RWPE2 (cell line): ENCODE measurements at regions not wholly inside any gene's neighbourhood (a gene's known extent, or its start where the extent isn't known, plus 50 kb on each side); places are given as distances from the start of the nearest gene placed in this dataset.

ENCODE experiments used
- ATAC-seq: fragments of 200-7000 bp; cut with Tn5 transposase; 3 replicates; pipeline ENCODE4 v1.9.1; 2021; ENCODE audit warnings: low read depth
- DNase-seq: peaks from one replicate; pipeline ENCODE4 v3.0.0-alpha.2; 2020; ENCODE audit warnings: low spot score
- H3K27ac ChIP-seq: fragments of 450-650 bp; 2 replicates; pipeline ENCODE4 v1.5.1; 2017; ENCODE audit warnings: mild to moderate bottlenecking; ENCODE audit not compliant: poor library complexity, severe bottlenecking
- H3K27me3 ChIP-seq: fragments of 250-450 bp; sonication (Bioruptor Pico); 2 replicates; pipeline ENCODE4 v1.5.1; 2021; ENCODE audit warnings: mild to moderate bottlenecking, moderate library complexity; ENCODE audit not compliant: insufficient read depth, poor library complexity, severe bottlenecking
- H3K36me3 ChIP-seq: fragments of 250-450 bp; sonication (Bioruptor Pico); 2 replicates; pipeline ENCODE4 v1.5.1; 2020; ENCODE audit warnings: low read depth, mild to moderate bottlenecking, moderate library complexity
- H3K4me1 ChIP-seq: fragments of 250-450 bp; sonication (Bioruptor Pico); 2 replicates; pipeline ENCODE4 v1.5.1; 2021; ENCODE audit warnings: mild to moderate bottlenecking, moderate library complexity; ENCODE audit not compliant: insufficient read depth, poor library complexity, severe bottlenecking
- H3K4me3 ChIP-seq: fragments of 250-450 bp; sonication (Bioruptor Pico); 2 replicates; pipeline ENCODE4 v1.5.1; 2021; ENCODE audit warnings: mild to moderate bottlenecking, moderate library complexity; ENCODE audit not compliant: severe bottlenecking
- H3K9me3 ChIP-seq: fragments of 250-450 bp; sonication (Bioruptor Pico); 2 replicates; pipeline ENCODE4 v1.5.1; 2021; ENCODE audit warnings: mild to moderate bottlenecking, moderate library complexity; ENCODE audit not compliant: severe bottlenecking
- TF ChIP-seq, protein P1 (sequence below): fragments of 450-650 bp; IDR thresholded peaks from one replicate; pipeline ENCODE4 v1.5.1; 2017; ENCODE audit warnings: mild to moderate bottlenecking, moderate library complexity; ENCODE audit not compliant: poor library complexity, severe bottlenecking

- Histone ChIP-seq H3K4me1 (no peaks in the 10 kb centered on the region), H3K9me3 (no peaks in the 10 kb centered on the region), H3K27me3 (no peaks in the 10 kb centered on the region), H3K4me3 (no peak overlapping the region), H3K27ac (no peak overlapping the region), H3K36me3 (no peaks in the 10 kb centered on the region)
- DNase-seq (no peak), ATAC-seq (no peak)
- TF ChIP-seq, protein P1, sequence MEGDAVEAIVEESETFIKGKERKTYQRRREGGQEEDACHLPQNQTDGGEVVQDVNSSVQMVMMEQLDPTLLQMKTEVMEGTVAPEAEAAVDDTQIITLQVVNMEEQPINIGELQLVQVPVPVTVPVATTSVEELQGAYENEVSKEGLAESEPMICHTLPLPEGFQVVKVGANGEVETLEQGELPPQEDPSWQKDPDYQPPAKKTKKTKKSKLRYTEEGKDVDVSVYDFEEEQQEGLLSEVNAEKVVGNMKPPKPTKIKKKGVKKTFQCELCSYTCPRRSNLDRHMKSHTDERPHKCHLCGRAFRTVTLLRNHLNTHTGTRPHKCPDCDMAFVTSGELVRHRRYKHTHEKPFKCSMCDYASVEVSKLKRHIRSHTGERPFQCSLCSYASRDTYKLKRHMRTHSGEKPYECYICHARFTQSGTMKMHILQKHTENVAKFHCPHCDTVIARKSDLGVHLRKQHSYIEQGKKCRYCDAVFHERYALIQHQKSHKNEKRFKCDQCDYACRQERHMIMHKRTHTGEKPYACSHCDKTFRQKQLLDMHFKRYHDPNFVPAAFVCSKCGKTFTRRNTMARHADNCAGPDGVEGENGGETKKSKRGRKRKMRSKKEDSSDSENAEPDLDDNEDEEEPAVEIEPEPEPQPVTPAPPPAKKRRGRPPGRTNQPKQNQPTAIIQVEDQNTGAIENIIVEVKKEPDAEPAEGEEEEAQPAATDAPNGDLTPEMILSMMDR = no peak
These were observed 101.4 kb upstream of the MTNR1B start for GRCh38 chr11:92867913-92868619.

DNA sequence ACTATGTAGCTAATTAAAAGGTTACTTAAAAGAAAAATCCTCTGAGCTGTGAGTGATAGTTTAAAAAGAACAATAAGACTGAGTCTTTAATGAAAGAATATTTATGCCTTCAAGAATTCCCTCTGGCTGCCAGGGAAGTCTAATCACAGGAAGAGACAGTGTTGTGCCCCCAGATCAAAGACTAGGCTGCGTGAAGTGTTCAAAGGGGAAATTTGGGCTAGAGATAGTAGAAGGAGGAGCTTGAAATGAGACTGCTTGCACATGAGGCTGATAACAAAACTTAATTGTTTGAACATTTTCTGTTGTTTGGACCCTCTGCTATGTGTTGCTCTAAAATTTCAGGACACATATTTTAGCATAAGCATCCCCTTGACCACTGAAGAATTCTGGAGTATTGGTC, 99.7 kb upstream of the MTNR1B start:
- DNase-seq = no peak
- no peak for ATAC-seq
- Histone ChIP-seq H3K27ac (no peak overlapping the region), H3K27me3 (no peaks in the 10 kb centered on the region), H3K9me3 (no peaks in the 10 kb centered on the region), H3K4me1 (no peaks in the 10 kb centered on the region), H3K36me3 (no peaks in the 10 kb centered on the region), H3K4me3 (no peak overlapping the region)
- TF ChIP-seq, protein P1 = no peak

DNA sequence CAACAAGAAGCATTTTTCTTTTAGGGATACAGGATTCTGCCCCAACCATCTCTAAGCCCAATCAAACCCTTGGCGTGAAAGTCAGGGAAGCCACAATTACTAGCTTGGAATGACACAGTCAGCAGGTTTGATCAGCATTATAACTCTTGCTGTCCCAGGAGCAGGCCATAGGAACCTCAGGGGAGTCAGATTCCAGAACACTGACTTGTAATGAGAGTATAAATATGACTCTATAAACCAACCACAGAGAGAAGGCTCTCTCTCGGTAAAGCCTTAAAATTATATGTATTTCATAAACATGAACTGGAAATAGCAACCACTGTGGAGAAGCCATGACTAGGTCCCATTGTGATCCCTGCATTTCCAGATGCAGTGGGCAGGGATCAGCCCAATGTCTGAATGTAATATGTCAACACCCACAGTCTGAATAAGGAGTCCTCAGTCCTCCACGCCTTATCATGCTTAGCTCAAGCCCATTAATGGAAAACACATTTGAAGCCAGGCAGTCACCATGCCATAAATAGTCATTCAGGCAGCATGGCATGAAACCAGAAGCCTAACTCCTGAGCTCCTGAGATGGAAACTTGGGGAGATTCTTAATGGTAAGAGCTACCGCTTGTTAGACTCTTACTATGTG, 99.1 kb upstream of the MTNR1B start:
- DNase-seq = no peak
- Histone ChIP-seq H3K4me1 (no peaks in the 10 kb centered on the region), H3K27ac (no peak overlapping the region)

DNA sequence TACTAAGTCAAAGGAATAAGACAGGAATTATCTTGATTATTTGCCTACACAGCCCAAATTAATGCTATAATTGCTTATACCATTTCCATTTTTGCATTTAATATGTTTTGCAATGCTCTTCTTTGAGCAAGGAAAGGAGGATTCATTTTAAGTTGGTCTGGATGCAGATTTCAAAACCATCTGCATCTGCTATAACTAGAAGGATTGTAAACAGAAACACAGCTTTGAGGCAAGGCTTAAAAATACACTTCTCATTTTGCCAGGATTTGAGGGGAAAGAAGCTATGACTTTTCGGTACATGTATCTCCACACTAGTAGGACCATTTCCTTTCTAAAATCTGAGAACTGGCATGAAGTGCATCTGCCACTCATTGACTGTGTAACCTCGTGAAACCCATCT, 95.9 kb upstream of the MTNR1B start:
- TF ChIP-seq, protein P1 = no peak
- DNase-seq (no peak), ATAC-seq (no peak)
- H3K27me3 ChIP-seq = no peaks in the 10 kb centered on the region
- no peaks in the 10 kb centered on the region for H3K4me1 ChIP-seq
- H3K4me3 ChIP-seq = no peak overlapping the region
- H3K27ac ChIP-seq = no peak overlapping the region
- no peaks in the 10 kb centered on the region for H3K9me3 ChIP-seq
- no peaks in the 10 kb centered on the region for H3K36me3 ChIP-seq

More for the DNA sequence above, 99.1 kb upstream of the MTNR1B start:
- Histone ChIP-seq H3K27me3 (no peaks in the 10 kb centered on the region), H3K36me3 (no peaks in the 10 kb centered on the region), H3K4me3 (no peak overlapping the region), H3K9me3 (no peaks in the 10 kb centered on the region)
- TF ChIP-seq, protein P1 = no peak
- ATAC-seq = no peak

GRCh38 chr11:92875473-92875872, 94.0 kb upstream of the MTNR1B start:
- DNase-seq = no peak
- Histone ChIP-seq H3K4me1 (no peaks in the 10 kb centered on the region), H3K27me3 (peaks cover 4% of the 10 kb centered on the region), H3K4me3 (no peak overlapping the region), H3K9me3 (no peaks in the 10 kb centered on the region), H3K36me3 (no peaks in the 10 kb centered on the region), H3K27ac (no peak overlapping the region)
- no peak for ATAC-seq
- TF ChIP-seq, protein P1 = no peak
